ENCODE measurements at regions not wholly inside any gene's neighbourhood (a gene's known extent, or its start where the extent isn't known, plus 50 kb on each side); places are given as distances from the start of the nearest gene placed in this dataset.

GRCh38 chr6:155791186-155791585 is 335.5 kb upstream of the NOX3 start:
- no peak for TF ChIP-seq CTCF (IDR thresholded peaks at IDR 0.05)
- TF ChIP-seq POLR2A (IDR thresholded peaks at IDR 0.05): no peak
- TF ChIP-seq POLR2AphosphoS5 (IDR thresholded peaks at IDR 0.05): no peak
- no peak for TF ChIP-seq EP300 (IDR thresholded peaks at IDR 0.05)

Measured in stomach (tissue), 4 donors.